Stimulated activated CD4-positive, alpha-beta T cell treated with anti-CD3 and anti-CD28 coated beads, Interleukin-12 subunit alpha, Interleukin-12 subunit beta, amount 100 ng/mL, for 24 hours (primary cell): ENCODE measurements at regions not wholly inside any gene's neighbourhood (a gene's known extent, or its start where the extent isn't known, plus 50 kb on each side); places are given as distances from the start of the nearest gene placed in this dataset.
"Not testable (repeated sequence)": the region's sequence is repeated elsewhere in the genome, so short reads cannot be mapped to it uniquely, and the experiment has no call there.

ENCODE experiments used
- DNase-seq, 2 experiments: peaks; one replicate each; pipeline ENCODE4 v3.0.0-alpha.2; 2020; ENCODE audit warnings: low read depth in 2 of 2

DNA sequence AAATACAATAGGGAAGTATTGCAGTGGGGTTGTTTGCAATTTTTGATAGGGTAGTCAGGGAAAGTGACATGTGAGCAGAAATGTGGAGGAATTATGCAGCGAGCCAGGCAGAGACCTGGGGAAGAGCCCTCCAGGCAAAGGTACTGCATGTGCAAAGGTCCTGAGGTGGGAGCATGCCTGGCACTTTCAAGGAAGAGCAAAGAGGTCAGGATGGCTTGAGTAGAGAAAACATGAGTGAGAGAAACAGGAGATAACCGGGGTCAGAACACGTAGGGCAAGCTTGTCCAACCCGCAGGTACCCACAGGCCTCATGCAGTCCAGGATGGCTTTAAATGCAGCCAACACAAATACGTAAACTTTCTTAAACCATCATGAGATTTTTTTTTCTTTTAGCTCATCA is 71.0 kb downstream of the COQ2 start:
- DNase-seq, result no peak

DNA sequence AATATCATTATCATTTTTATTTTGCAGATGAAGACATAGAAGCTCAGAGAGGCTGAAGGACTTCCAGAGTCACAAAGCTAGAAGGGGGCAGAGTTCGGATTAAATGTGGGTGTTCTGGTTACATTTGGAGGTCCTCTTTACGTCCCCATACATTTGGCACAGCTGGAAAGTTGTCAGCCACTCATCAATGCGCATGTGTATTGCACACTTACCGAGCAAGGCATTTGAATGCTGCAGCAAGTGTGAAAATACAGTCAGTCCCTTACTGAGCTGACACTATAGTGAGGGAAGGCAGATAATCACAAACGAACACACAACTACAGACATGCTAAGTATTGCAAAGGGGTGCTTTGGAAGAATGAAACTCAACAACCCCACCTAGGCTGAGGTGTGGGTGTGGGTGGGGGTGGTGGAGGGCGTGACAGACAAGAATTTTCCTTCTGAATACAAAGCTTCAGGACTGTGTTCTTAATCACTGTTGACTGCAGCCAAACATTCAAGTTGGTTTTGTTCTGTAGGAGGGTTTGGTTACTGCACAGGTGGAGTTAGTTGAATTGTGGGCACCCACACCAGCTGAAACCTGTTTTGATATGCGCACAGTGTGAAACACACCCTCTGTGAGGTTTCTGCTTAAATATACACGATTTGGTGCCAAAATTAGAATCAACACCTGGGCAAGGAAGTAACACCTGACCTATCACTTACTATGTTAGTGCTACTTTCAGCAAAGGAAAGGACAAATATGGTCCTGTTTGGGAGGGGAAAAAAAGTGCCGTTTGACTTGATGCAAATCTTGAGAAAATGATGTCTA is 72.4 kb downstream of the COQ2 start:
- peak in 1 of 2 experiments; percentile 9 for DNase-seq

DNA sequence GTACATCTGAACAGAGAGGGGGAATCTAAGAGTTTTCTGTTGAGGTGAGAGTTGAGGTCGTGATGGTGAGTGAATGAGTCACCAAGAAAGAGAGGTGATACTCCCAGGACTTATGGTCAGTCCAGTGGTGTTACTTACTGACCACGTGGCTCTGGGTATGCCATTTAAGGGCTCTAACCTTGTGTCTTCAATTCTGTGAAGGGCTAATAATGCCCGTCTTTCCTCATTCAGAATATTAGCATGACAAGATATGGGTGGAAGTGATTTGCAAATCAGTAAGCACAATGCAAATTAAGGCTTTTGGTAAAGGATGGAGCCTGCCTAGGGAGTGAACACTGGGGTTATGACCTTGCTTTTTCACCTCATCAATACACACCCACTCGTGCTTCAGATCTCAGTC is 75.2 kb downstream of the COQ2 start:
- no peak for DNase-seq

DNA sequence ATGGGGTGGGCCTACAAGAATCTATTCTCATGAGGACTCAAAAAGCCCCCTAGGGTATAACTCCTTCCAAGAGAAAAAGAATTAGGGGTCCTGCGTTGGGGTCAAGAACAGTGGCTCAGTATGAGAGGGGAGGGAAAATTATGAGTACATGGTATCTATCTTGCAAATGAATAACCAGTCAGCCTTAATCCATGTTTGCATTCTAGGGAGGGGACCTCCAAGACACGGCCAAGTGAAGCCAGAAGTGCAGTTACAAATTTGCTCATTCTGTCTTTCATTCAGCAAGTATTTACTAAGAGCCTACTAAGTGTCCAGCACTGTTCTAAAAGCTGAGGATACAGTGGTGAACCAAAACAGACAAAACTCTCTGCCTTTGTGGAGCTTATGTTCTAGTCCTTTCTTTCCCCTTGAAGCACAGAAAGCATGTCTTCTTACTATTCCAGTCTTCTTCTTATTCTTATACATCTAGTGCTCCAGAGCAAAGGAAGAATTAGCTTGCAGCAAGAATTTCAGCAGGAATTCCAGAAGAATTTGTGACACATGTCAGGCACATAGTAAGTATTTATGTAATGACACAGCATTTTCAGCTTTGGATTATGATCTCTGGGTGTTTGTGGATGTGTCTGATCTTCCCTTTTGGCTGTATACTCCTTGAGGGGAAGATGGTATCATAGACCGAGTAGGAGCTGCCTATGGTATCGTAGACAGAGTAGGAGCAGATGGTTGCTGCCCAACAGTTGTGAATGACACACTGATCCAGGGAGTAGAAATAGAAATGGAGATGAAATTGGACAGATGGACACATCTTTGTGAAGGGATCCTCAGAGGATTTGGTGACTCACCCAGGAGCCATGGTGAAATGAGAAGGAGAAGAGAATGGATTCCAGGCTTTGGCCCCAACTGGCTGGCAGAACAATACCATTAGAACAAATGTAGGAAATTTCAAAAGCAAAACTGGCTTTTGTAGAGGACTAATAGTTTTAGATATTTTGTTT is 75.9 kb downstream of the COQ2 start:
- DNase-seq, result no peak

DNA sequence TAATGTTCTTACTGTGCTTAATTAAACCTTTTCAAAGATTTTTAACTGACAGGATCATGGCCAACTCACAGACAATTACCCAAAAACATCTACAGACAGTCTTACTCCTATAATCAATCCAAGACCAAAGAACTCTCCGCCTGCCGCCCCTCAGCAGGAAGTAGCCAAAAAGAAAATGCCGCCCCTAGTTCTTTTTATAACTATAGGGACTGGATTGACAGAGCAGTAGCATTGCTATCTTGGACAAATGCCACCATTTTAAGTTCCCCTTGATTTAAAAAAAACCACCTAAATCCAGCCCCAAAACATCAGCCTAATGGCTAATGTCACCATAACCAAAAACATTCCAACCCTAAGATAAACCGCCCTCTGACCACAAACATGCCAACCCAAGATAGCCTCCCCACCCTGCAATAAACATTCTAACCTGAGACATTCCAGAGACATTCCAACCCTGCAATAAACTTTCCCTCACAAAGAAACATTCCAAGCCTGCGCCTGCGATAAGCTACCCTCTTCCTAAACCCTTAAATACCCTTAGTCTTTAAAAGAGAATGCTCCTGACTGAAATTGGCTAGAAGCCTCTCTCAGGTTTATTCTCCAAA is 77.0 kb downstream of the COQ2 start:
- DNase-seq, result no peak

DNA sequence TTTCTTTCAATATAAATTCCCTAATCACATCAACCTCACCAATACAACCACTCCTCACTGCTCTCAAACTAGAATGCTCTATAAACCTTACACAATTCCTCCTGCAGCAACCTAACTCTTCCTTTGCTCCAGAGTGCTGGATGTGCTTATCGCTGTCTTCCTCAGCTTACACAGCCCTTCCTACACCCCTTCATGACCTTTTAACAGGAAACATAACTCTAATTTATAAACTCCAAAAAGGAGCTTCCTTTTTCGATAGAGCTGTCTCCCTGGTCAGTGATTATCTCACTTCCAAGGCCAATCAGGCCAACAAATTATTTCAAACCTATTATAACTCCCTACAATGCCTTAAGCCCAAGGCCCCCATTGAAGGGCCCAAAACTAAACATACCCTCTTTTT is 78.8 kb downstream of the COQ2 start:
- DNase-seq, result no peak

DNA sequence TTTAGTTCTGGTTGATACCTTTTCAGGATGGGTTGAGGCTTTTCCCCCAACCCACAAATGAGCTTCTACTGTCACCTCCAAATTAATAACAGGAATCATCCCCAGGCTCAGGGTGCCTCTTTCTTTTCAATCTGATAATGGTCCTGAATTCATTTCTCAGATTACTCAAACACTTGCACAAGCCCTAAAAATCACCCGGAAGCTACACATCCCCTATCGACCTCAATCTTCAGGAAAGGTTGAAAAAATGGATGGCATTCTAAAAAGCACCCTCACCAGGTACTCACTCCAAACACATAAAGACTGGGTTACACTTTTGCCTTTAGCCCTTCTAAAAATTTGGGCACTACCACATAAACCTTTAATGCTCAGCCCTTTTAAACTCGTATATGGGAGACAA is 79.9 kb downstream of the COQ2 start:
- DNase-seq, result no peak

DNA sequence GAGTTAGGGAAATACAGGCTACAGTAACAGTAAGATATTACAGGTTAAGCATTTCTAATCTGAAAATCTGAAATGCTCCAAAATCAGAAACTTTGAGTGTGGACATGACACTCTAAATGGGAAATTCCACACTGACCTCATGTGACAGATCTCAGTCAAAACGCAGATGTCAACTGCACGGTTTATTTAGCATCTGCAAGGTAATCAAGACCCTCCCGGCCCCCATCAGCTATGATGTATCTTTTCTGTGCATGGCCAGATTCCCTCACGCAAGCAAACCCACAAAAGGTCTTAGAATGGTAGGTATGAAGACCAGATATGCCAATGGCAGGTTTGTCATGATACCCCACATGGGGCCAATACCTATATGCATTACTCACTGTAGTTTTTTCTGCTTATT is 82.8 kb downstream of the COQ2 start:
- DNase-seq, result no peak

DNA sequence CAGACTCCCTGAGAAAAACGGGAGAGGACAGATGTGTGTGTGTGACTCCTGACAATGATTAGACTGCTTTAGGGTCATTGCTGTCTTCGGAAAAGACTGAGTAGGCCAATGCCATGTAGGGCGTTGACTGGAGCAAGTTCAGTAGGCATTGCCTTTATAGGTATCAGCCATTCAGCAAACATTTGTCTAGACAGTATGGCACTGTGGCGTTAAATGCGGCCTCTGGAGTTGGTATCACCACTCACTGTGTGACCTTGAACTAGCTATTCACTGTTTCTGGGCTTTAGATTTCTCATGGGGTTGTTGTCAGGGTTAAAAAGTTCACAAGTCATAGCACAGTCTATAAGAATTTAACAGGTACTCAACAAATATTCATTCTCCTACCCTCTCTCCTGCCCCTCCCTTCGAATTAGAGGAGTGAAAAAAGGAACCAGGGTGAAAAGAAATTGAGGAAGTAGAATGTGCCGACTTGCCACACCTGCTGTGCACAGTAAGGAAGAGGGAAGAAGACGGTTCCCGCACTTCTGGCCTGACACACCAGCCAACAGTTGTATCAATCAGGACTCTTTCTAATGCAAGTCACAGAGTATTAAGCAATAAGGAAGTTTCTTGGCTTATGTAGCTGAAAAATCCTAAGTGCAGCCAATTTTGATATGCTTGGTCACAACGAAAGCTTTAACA is 83.2 kb upstream of the PLAC8 start:
- DNase-seq, result no peak

DNA sequence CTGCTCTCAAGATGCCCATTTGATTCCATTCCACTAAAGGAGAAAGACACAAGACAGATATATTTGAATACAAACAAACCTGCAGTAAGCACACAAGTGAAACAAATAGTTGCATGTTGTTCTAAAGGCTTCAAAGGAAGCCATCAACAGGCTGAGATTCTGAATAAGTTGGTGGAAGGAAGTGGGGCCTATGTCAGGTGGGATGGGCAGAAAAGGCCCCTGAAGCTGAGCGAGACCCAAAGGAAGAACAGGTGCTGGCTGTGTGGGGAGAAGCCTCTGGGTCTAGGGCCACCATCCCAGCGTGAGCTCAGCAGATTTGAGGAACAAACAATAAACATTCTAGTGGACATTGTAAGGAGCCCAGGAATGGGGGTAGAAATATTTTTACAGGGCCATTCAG is 82.4 kb upstream of the PLAC8 start:
- no peak for DNase-seq

DNA sequence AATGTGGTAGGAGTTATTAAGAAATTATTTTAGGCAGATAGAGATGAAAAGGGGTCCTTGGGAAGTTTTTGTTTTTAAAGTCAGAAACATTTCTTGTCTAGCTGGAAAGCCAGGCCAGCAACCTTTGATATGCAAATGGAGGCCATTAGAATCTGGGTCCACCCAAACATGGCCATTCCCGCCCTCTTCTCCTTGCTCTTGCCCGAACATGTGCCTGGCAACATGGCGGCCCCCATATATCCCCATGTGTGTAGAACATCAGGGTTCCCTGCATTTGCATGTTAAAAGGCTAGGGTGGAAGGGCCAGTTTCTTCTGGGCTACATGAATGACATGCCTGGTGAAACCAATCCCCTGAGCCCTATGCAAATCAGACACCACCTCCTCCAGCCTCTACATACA is 80.7 kb upstream of the PLAC8 start:
- no peak for DNase-seq

DNA sequence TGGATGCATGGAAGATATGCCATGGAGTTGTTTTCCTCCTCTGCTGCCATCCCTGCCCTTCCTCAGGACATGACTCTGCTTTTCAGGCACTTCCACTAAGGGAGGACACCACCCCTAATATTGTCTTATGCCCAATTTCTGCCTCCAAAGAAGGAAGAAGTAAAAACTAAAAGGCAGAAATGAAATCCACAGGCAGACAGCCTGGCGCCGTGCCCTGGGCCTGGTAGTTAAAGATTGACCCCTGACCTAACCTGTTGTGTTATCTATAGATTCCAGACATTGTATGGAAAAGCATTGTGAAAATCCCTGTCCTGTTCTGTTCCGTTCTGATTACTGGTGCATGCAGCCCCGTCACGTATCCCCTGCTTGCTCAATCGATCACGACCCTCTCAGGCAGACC is 80.1 kb upstream of the PLAC8 start:
- DNase-seq, result not testable (repeated sequence)

DNA sequence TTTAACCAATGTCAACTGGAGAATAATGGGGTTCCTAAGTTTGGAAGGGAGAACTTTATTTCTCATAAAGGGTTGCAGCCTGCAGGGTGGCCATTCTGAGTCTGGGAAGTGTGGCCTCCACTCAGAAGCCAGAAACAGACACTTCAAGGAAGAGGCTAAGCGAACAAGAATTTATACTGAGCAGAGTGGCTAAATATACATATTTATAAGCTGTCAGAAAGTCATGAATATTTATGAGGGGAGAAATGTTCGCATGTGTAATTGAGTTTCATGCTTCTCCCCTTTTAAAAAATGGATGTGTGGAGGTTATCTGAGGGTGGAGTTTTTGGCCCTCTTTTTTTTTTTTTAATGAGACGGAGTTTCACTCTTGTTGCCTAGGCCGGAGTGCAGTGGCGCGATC is 78.1 kb upstream of the PLAC8 start:
- no peak for DNase-seq

DNA sequence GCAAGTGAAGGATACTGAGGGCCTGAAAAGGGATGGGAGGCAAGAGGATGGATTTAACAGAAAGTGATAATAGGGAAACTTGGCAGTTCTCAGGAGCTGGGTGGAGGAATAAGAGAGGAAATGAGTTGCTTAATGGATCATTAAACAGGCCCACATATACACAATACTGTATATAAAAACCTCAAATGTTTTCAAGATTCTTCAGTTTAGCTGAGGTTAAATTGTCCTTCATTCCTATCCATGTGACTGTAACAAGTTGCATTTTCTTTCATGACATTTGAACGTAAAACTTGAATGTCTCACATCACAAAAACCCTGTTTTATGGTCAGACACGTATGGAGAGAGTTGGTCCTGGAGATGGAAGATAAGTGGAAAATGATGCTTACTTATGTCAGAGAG is 76.5 kb upstream of the PLAC8 start:
- DNase-seq, result no peak

DNA sequence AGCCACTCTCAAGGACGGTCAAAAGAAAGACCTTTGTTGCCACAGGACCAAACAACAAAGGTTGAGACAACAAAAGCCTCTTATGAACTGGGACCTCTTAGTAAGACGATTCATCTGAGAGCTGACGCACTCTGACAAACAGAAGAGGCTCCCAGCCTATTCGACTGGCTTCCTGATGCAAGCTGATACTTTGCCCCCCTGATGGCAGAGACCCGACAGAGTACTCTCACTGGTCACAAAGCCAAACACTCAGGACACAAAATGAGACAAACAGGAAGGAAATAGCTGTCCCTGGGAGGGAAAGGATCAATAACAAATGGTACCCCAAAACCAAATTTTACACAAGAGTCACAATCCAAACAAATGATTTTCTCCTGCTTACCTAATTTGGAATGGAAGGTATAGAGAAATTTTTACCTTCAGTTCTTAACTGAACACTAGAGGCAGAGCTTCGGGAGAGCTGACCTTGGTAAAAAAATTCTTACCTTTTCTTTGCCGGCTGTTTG is 75.2 kb upstream of the PLAC8 start:
- no peak for DNase-seq

DNA sequence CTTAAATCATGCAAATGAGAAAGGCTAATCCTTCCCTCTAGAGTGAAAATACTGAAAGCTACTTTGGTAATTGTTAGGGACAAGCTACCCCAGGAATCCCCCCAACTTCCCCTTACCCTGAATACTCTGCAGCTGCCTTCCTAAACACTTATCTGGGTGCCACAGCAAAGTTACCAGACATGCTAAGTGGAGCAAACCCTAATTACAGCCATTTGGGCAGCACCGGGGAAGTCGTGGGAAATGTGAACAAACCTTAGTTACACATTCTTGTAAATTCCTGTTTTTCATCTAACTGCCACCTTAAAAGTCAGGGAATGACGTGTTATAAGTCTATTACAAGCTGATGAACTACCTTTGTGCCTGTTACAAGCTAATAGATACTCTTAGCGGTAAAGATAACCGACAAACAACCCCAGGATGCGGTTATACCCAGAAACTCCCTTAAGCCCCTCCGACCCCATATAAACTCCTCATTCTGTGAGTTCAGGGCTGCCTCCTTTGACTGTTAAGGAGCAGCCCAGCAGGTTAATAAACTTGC is 66.0 kb upstream of the PLAC8 start:
- no peak for DNase-seq

DNA sequence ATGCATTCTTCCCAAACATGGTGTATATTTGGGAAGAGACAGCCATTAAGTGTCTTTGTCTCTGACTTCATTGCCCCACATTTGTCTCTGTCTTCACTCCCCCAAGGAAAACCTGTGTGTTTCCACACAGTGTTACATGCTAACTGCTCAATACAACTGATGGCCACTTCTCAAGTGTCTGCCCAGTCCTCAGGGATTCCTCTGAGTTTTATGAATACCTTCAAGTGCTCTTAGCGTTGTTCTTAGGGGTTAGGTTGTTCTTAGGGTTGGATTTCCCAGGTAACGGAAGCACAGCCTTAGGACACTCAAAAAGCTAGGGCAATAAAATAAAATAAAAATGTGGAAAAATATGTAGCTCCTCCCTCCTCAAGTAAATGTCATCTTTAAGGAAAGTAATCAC is 64.7 kb upstream of the PLAC8 start:
- no peak for DNase-seq

DNA sequence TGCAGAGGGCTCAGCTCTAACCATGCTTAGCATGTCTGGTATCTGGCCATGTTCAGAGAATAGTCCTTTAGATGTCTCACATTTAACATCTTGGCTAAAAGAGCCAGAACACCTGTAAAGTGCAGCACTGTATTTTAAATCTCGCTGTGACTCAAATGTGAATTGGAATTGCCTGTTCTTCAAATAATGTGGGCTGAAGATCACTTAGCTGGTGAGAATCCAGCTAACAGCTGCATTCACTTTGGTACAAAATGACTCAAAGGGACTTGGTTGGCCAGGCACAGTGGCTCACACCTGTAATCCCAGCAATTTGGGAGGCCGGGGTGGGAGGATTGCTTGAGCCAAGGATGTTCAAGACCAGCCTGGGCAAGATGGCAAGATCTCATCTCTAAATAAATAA is 63.5 kb upstream of the PLAC8 start:
- no peak for DNase-seq

DNA sequence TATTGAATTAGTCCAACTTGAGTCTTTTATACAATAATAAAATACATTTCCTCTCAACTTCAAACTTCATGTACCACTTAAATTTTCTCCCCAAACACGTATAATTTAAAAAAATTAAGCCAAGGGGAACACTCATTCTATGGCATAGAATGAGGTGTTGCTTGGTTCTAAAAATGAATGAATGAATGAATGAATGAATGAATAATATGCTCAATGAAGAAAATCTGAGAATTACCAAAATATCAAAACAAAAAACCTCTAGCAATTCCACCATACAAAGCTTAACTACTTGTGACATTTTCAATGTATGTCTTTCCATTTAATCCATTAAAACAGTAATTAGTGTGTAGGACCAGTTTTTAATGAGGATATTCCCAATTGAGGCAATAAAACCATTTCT is 62.7 kb upstream of the PLAC8 start:
- DNase-seq, result no peak

DNA sequence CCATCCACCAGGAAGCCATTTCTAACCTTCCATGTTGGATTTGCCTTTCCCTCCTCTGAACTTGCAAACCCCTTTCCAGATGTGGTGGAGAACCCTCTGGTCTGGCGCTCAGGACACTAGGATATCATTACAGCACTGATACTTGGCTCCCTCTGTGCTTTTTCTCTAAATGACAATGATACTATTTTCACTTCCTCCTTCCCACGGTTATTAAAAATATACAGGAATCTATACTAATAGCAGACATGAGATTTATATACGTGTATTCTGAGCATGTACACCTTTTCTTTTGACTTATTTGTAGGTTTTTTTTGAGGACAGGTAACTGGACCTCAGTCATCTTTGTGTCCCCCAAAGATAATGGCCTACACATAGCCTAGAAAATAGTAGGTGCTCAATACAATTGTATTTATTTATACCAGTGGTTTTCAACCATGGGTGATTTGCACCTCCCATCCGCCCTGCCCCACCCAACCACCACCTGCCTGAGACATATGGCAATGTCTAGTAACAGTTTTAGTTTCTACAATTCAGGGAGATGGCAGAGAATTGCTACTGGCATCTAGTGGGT is 60.4 kb upstream of the PLAC8 start:
- DNase-seq, result no peak

DNA sequence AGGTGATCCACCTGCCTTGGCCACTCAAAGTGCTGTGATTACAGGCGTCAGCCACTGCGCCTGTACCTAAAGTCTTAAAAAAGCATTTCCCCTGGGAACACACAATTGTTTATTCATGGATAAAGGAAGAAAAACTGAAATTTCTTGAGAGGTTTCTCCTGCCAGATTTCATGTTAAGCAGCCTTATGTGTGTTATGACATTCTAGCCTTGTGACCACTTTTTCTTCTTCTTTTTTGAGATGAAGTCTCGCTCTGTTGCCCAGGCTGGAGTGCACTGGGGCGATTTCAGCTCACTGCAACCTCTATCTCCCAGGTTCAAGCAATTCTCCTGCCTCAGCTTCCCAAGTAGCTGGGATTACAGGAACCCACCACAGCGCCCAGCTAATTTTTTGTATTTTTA is 57.8 kb upstream of the PLAC8 start:
- DNase-seq, result no peak
